Panc1 (cell line): ENCODE measurements at regions not wholly inside any gene's neighbourhood (a gene's known extent, or its start where the extent isn't known, plus 50 kb on each side); places are given as distances from the start of the nearest gene placed in this dataset.

Source experiments
- ATAC-seq: fragments of 200-7000 bp; cut with Tn5 transposase; 2 replicates; pipeline ENCODE4 v1.9.1; 2020; ENCODE audit warnings: mild to moderate bottlenecking, moderate library complexity
- BruUV-seq: library from RNA; stranded (reverse); fragments of 400-500 nt; replicated peaks from 2 replicates; lab custom pipeline; 2021; lab: Mats Ljungman, UMichigan
- CTCF ChIA-PET: fragments of 300-600 bp; sonication (Branson Sonifier 250); formaldehyde crosslinking; loops from one replicate; lab custom pipeline; 2022; ENCODE audit warnings: antibody characterized with exemption; lab: Charles Lee
- POLR2A ChIA-PET: fragments of 300-600 bp; sonication (Branson Sonifier 250); formaldehyde crosslinking; loops from one replicate; lab custom pipeline; 2022; ENCODE audit warnings: antibody characterized with exemption; lab: Charles Lee
- DNase-seq: peaks from one replicate; pipeline ENCODE4 v3.0.0-alpha.2; 2010; ENCODE audit warnings: low read depth, low spot score
- H3K27ac ChIP-seq: 2 replicates; pipeline ENCODE4 v1.5.1; 2011; ENCODE audit warnings: mild to moderate bottlenecking, low read length, inconsistent platforms
- H3K27me3 ChIP-seq: fragments of 200-500 bp; sonication (Bioruptor generic); 2 replicates; pipeline ENCODE4 v1.6.0; 2014; ENCODE audit warnings: low read length, inconsistent platforms; ENCODE audit not compliant: control insufficient read depth, insufficient read depth
- H3K36me3 ChIP-seq: fragments of 200-500 bp; sonication (Bioruptor generic); 2 replicates; pipeline ENCODE4 v1.5.1; 2014; ENCODE audit warnings: inconsistent platforms, mild to moderate bottlenecking, low read length, moderate library complexity; ENCODE audit not compliant: control insufficient read depth, insufficient read depth
- H3K4me1 ChIP-seq: 2 replicates; pipeline ENCODE4 v1.5.1; 2011; ENCODE audit warnings: inconsistent platforms, mild to moderate bottlenecking, low read length, moderate library complexity; ENCODE audit not compliant: control insufficient read depth, insufficient read depth
- H3K4me3 ChIP-seq, 2 experiments: 2 replicates each; pipeline ENCODE4 v1.5.1; 2011 to 2012; ENCODE audit warnings: low read depth in 2 of 2, low read length in 2 of 2, mild to moderate bottlenecking in 2 of 2, inconsistent platforms in 1 of 2, moderate library complexity in 1 of 2
- H3K9me3 ChIP-seq: fragments of 200-500 bp; sonication (Bioruptor generic); 2 replicates; pipeline ENCODE4 v1.5.1; 2014; ENCODE audit warnings: low read depth, mild to moderate bottlenecking, inconsistent platforms, low read length, moderate library complexity; ENCODE audit not compliant: control insufficient read depth, insufficient read depth
- CTCF ChIP-seq: fragments of 450-650 bp; IDR thresholded peaks from 2 replicates; pipeline ENCODE4 v1.5.1; 2017; ENCODE audit warnings: mild to moderate bottlenecking
- POLR2AphosphoS5 ChIP-seq: IDR thresholded peaks from 2 replicates; pipeline ENCODE4 v1.6.1; 2012; ENCODE audit warnings: mild to moderate bottlenecking, low read depth, low read length, moderate library complexity
- REST ChIP-seq, 2 experiments: IDR thresholded peaks; 2 replicates each; pipeline ENCODE4 v1.6.1; 2011 to 2012; ENCODE audit warnings: low read depth in 2 of 2, control low read depth in 1 of 2, low read length in 1 of 2, mild to moderate bottlenecking in 1 of 2, moderate library complexity in 1 of 2; ENCODE audit not compliant: insufficient read depth in 1 of 2
- SIN3A ChIP-seq: IDR thresholded peaks from 2 replicates; pipeline ENCODE4 v1.6.1; 2012; ENCODE audit warnings: low read depth, mild to moderate bottlenecking, low read length, moderate library complexity, borderline replicate concordance; ENCODE audit not compliant: insufficient read depth
- TCF7L2 ChIP-seq: IDR thresholded peaks from 2 replicates; pipeline ENCODE4 v1.6.1; 2011; ENCODE audit warnings: mild to moderate bottlenecking, low read depth, low read length, inconsistent platforms
- in situ Hi-C: cut with HindIII; loops from 2 replicates; pipeline ENCODE4 v1.10.0; 2016; ENCODE audit warnings: low sequenced_read_pairs, low pct_unique_long_range_greater_than_20kb
- intact Hi-C: fragments of 100-400 bp; cut with micrococcal nuclease; formaldehyde crosslinking; loops from one replicate; pipeline ENCODE4 v1.10.0; 2022; ENCODE audit not compliant: unreplicated experiment

GRCh38 chr2:143928184-143928583, 591.7 kb downstream of the ZEB2 start:
- no peak for ATAC-seq
- intact Hi-C loops = no loop called here
- in situ Hi-C loops = no loop called here
- peaks cover 4% of the 10 kb centered on the region for H3K27me3 ChIP-seq
- H3K36me3 ChIP-seq = no peaks in the 10 kb centered on the region
- POLR2A ChIA-PET = no interaction called here
- no TSS peak for BruUV-seq
- H3K9me3 ChIP-seq = no peaks in the 10 kb centered on the region
- H3K27ac ChIP-seq = no peak overlapping the region
- no peak overlapping the region for H3K4me3 ChIP-seq
- CTCF ChIA-PET = no interaction called here
- TF ChIP-seq TCF7L2 = no peak
- no peak for TF ChIP-seq SIN3A
- no peak for TF ChIP-seq POLR2AphosphoS5
- TF ChIP-seq REST (IDR thresholded peaks at IDR 0.05; ENCODE audit: insufficient read depth in 1 of 2, low read depth in 2 of 2, low read length in 1 of 2) = no peak
- no peak for TF ChIP-seq CTCF
- no peaks in the 10 kb centered on the region for H3K4me1 ChIP-seq
- no peak for DNase-seq

- intact Hi-C loops = no loop called here
- BruUV-seq = no TSS peak
- CTCF ChIA-PET = no interaction called here
These were observed 593.2 kb downstream of the ZEB2 start for GRCh38 chr2:143926736-143927135.

More at GRCh38 chr2:143926736-143927135, 593.2 kb downstream of the ZEB2 start:
- in situ Hi-C loops = no loop called here
- no peak for ATAC-seq
- H3K4me3 ChIP-seq = no peak overlapping the region
- POLR2A ChIA-PET = no interaction called here
- no peaks in the 10 kb centered on the region for H3K9me3 ChIP-seq
- no peaks in the 10 kb centered on the region for H3K4me1 ChIP-seq
- TF ChIP-seq CTCF (no peak), SIN3A (no peak), POLR2AphosphoS5 (no peak), TCF7L2 (no peak), REST (IDR thresholded peaks at IDR 0.05; ENCODE audit: insufficient read depth in 1 of 2, low read depth in 2 of 2, low read length in 1 of 2) (no peak)
- H3K36me3 ChIP-seq = no peaks in the 10 kb centered on the region
- H3K27ac ChIP-seq = no peak overlapping the region
- H3K27me3 ChIP-seq = no peaks in the 10 kb centered on the region; the same call in 1 of the 2 replicates
- DNase-seq = no peak
